GM23248 (cell line): ENCODE measurements at regions not wholly inside any gene's neighbourhood (a gene's known extent, or its start where the extent isn't known, plus 50 kb on each side); places are given as distances from the start of the nearest gene placed in this dataset.

ENCODE experiments used
- DNase-seq: peaks from one replicate; pipeline ENCODE4 v3.0.0-alpha.2; 2015
- H2AFZ ChIP-seq: fragments of 200-600 bp; sonication (generic); 2 replicates; pipeline ENCODE4 v1.6.1; 2016; ENCODE audit warnings: antibody characterized with exemption
- H3F3A ChIP-seq: fragments of 200-600 bp; sonication (generic); 2 replicates; pipeline ENCODE4 v1.6.1; 2016; ENCODE audit warnings: mild to moderate bottlenecking, antibody characterized with exemption, mixed run types; ENCODE audit not compliant: insufficient read depth
- H3K27ac ChIP-seq: fragments of 200-600 bp; sonication (generic); 2 replicates; pipeline ENCODE4 v1.5.1; 2016; ENCODE audit warnings: mild to moderate bottlenecking
- H3K27me3 ChIP-seq: fragments of 200-600 bp; sonication (generic); replicated peaks from 2 replicates; pipeline ENCODE4 v1.6.1; 2016; ENCODE audit warnings: mild to moderate bottlenecking; ENCODE audit not compliant: insufficient read depth
- H3K36me3 ChIP-seq: fragments of 200-600 bp; sonication (generic); 2 replicates; pipeline ENCODE4 v1.6.1; 2016; ENCODE audit warnings: low read depth, mild to moderate bottlenecking
- H3K4me1 ChIP-seq: fragments of 200-600 bp; sonication (generic); 2 replicates; pipeline ENCODE4 v1.6.1; 2016; ENCODE audit warnings: mild to moderate bottlenecking; ENCODE audit not compliant: insufficient read depth
- H3K4me2 ChIP-seq: fragments of 200-600 bp; sonication (generic); one replicate; pipeline ENCODE4 v1.6.1; 2016; ENCODE audit warnings: mild to moderate bottlenecking; ENCODE audit not compliant: unreplicated experiment
- H3K4me3 ChIP-seq: fragments of 200-600 bp; sonication (generic); 2 replicates; pipeline ENCODE4 v1.5.1; 2016; ENCODE audit warnings: mild to moderate bottlenecking
- H3K79me2 ChIP-seq: fragments of 200-600 bp; sonication (generic); 2 replicates; pipeline ENCODE4 v1.6.1; 2016; ENCODE audit warnings: mild to moderate bottlenecking; ENCODE audit not compliant: insufficient read depth
- H3K9ac ChIP-seq: fragments of 200-600 bp; sonication (generic); 2 replicates; pipeline ENCODE4 v1.6.1; 2016; ENCODE audit warnings: mild to moderate bottlenecking
- H3K9me2 ChIP-seq: fragments of 200-600 bp; sonication (generic); 2 replicates; pipeline ENCODE4 v1.6.1; 2016; ENCODE audit warnings: mixed run types, mild to moderate bottlenecking, moderate library complexity; ENCODE audit not compliant: insufficient read depth
- H3K9me3 ChIP-seq: fragments of 200-600 bp; sonication (generic); one replicate; pipeline ENCODE4 v1.6.1; 2017; ENCODE audit warnings: low read depth
- H4K20me1 ChIP-seq: fragments of 200-600 bp; sonication (generic); 2 replicates; pipeline ENCODE4 v1.6.0; 2016; ENCODE audit not compliant: insufficient read depth
- EZH2 ChIP-seq: fragments of 200-600 bp; sonication (generic); IDR thresholded peaks from 2 replicates; pipeline ENCODE4 v1.6.1; 2018; ENCODE audit warnings: antibody characterized with exemption, mild to moderate bottlenecking; ENCODE audit not compliant: insufficient read depth, poor library complexity, severe bottlenecking
- EZH2phosphoT487 ChIP-seq: fragments of 200-600 bp; sonication (generic); IDR thresholded peaks from 2 replicates; pipeline ENCODE4 v1.6.1; 2018; ENCODE audit warnings: antibody characterized with exemption, moderate library complexity, mild to moderate bottlenecking, low read depth; ENCODE audit not compliant: insufficient read depth
- WGBS, 2 experiments: methylation state at CpG; one replicate each; pipeline ENCODE4 v1.1.6; 2015 to 2017; ENCODE audit warnings: low lambda C conversion rate in 2 of 2, low coverage in 1 of 2; ENCODE audit errors: missing lambda C conversion rate in 2 of 2; 5-methylcytosine and 5-hydroxymethylcytosine counted together
- in situ Hi-C: fragments of 300-500 bp; cut with MboI; formaldehyde crosslinking; loops from 2 replicates; pipeline ENCODE4 v1.15.0; 2020

DNA sequence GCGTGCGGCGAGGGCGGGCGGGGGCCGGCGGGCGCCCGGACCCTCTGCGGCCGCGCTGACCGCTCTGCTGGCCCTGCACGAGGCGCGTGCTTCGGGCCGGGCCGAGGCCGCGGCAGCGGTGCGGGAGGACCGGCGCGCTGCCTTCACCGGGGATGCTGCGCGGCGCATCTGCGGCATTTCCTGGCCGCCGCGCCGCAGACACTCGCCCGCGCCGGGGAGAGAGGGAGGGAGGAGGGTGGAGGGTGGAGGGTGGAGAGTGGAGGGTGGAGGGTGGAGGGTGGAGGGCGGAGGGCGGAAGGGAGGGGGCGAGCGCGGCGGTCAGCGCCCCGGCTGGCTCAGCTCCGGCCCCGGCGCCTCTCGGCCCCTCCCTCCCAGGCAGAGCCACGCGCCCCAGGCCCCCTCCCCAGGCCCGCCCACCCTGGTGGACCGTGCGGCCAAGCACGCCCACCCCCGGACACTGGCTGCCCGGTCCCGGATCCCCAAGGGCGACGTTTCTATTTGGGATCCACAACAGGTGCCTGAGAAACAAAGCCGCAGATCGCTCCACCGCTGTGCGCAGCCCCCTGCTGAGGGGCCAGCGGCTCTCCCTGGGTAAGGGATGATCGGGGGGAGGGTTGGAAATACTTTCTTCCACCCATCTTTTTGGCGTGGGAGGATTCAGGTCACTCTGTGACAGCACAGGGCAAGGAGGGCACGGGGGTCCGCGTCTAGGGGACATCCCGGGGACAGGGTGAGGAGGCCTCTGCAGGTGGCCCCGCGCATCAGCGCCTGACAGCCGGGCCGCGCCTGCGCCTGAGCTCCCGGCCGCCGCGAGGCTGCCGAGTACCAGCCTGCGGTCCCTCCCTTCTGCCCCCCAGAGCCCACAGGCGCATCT is 111.2 kb upstream of the BEND6 start:
- in situ Hi-C loops = loop anchor here (25.0 kb wide), 1 partner anchor 131 kb away; no protein-coding TSS in a partner anchor
- no peaks in the 10 kb centered on the region for H3K36me3 ChIP-seq
- peaks cover 38% of the 10 kb centered on the region for H3K4me1 ChIP-seq
- H3K4me2 ChIP-seq = peak overlapping the region; percentile 100
- DNase-seq = peak; percentile 93
- TF ChIP-seq EZH2phosphoT487 (no peak), EZH2 (no peak)
- peak overlapping the region; percentile 82 for H3K9ac ChIP-seq
- H3K9me3 ChIP-seq = no peaks in the 10 kb centered on the region
- H3K9me2 ChIP-seq = no peaks in the 10 kb centered on the region
- H3K27ac ChIP-seq = peak overlapping the region; percentile 71
- peaks cover 64% of the 10 kb centered on the region for H3F3A ChIP-seq
- H3K27me3 ChIP-seq = no peaks in the 10 kb centered on the region
- H2AFZ ChIP-seq = no peak overlapping the region
- WGBS, 2 experiments = 1 to 2% methylated on average over 56 to 82 of the region's 87 CpGs
- peaks cover 95% of the 10 kb centered on the region for H3K79me2 ChIP-seq
- peak overlapping the region; percentile 95 for H3K4me3 ChIP-seq
- 0 out of 2 replicates have a peak, but pooled peaks cover 5% of the 10 kb centered on the region for H4K20me1 ChIP-seq

DNA sequence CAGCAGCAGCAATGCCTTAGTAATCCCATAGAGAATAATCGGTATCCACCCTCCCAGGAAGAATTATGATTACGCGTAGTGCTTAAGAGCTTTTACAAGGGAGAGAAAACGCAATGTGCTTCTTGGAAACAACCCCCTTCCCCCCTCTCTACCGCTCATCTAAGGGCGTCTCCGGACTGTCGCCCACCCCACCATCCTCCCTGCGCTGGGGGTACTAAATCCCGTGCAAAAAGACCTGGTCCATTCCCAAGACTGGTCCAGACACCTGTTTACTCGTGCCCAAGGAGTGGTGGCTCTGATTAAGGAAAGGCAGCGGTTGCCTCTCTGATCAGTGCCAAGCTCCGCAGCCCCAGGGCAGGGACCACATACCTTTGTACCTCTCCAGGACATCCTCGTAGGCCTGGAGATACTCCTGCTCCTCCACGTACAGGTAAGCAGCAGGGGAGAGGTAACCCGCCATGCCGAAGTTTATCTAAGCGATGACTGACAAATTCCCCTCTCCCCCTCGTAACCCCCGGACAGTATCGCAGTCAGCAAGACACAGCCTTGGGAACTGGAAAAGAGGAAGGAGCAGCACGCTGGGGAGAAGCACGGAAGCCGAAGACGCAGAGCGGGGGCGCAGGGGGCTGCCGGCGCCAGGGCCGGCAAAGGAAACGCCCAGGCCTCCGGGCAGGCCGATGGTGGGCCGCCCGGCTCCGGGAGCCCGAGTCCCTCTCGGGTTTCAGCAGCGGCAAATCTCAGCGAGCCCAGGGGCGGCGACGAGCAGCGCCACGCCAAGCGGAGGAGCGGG is 112.0 kb upstream of the BEND6 start:
- no peaks in the 10 kb centered on the region for H3K36me3 ChIP-seq
- H3K4me2 ChIP-seq = peak overlapping the region; percentile 100
- peak overlapping the region; percentile 95 for H3K4me3 ChIP-seq
- H2AFZ ChIP-seq = 0 out of 2 replicates have a peak overlapping the region, but pooled peaks have one; percentile 2
- 1% methylated on average over 37 to 38 of the region's 47 CpGs for WGBS, 2 experiments
- H3K9me2 ChIP-seq = no peaks in the 10 kb centered on the region
- TF ChIP-seq EZH2 = no peak
- no peak for TF ChIP-seq EZH2phosphoT487
- H3K27me3 ChIP-seq = no peaks in the 10 kb centered on the region
- H3K4me1 ChIP-seq = peaks cover 38% of the 10 kb centered on the region
- H3K79me2 ChIP-seq = peaks cover 95% of the 10 kb centered on the region
- DNase-seq = peak; percentile 76
- H3F3A ChIP-seq = peaks cover 64% of the 10 kb centered on the region
- no peaks in the 10 kb centered on the region for H3K9me3 ChIP-seq
- in situ Hi-C loops = loop anchor here (25.0 kb wide), 1 partner anchor 131 kb away; no protein-coding TSS in a partner anchor
- H3K27ac ChIP-seq = peak overlapping the region; percentile 71
- H3K9ac ChIP-seq = peak overlapping the region; percentile 82
- H4K20me1 ChIP-seq = 0 out of 2 replicates have a peak, but pooled peaks cover 5% of the 10 kb centered on the region

DNA sequence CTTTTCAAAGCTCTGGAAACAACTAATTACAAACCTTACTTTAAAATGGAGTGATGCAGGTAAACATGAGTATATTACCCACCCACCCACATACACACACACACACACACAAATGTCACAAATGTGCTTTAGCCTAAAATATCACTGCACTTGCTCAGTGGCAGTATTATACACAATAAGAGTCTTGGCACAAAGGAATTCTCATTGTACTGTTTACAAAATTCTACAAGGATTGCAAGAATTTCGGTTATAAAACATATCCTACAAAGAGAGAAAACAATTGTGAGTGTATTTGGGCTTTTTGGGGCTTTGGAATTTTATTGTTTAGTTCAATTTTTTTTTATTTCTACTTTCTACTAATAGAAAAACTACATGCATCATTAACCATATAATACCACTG is 113.2 kb upstream of the BEND6 start:
- 0 out of 2 replicates have a peak, but pooled peaks cover 5% of the 10 kb centered on the region for H4K20me1 ChIP-seq

DNA sequence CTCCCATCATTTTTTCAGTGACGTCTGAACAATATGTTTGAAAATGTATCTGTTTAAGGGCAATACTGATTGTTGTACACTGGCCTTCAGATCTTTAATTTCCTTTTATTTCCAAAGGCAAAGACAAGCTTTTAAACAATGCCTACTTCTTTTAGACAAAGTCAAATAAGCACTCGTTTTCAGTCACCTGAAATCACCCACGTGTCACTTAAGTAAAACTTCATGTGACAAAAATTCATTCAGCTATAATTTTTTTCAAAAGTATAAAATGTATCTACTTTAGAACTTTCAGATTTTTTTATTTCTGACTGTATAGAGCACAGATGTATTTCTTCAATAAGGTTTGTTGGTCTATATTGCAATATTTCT is 113.5 kb upstream of the BEND6 start:
- peaks cover 44% of the 10 kb centered on the region for H3K4me1 ChIP-seq
- H3K79me2 ChIP-seq = peaks cover 95% of the 10 kb centered on the region
- H3K4me3 ChIP-seq = peak overlapping the region; percentile 95
- no peak for DNase-seq
- H3K36me3 ChIP-seq = no peaks in the 10 kb centered on the region
- no peak overlapping the region for H2AFZ ChIP-seq
- H3K27ac ChIP-seq = peak overlapping the region; percentile 71
- TF ChIP-seq EZH2phosphoT487 = no peak
- no peak for TF ChIP-seq EZH2
- WGBS, 2 experiments = 1 to 2% methylated on average over 3 of the region's 3 CpGs
- H3K9me2 ChIP-seq = no peaks in the 10 kb centered on the region
- H3F3A ChIP-seq = peaks cover 61% of the 10 kb centered on the region
- H3K9ac ChIP-seq = peak overlapping the region; percentile 82
- peak overlapping the region; percentile 100 for H3K4me2 ChIP-seq
- H4K20me1 ChIP-seq = 0 out of 2 replicates have a peak, but pooled peaks cover 5% of the 10 kb centered on the region
- H3K27me3 ChIP-seq = no peaks in the 10 kb centered on the region
- in situ Hi-C loops = loop anchor here (25.0 kb wide), 1 partner anchor 129 kb away; no protein-coding TSS in a partner anchor
- H3K9me3 ChIP-seq = no peaks in the 10 kb centered on the region

More for the DNA sequence above, 113.2 kb upstream of the BEND6 start:
- TF ChIP-seq EZH2 = no peak
- no peak for TF ChIP-seq EZH2phosphoT487
- Histone ChIP-seq H2AFZ (no peak overlapping the region), H3K27me3 (no peaks in the 10 kb centered on the region), H3K27ac (peak overlapping the region; percentile 71), H3F3A (peaks cover 64% of the 10 kb centered on the region), H3K4me3 (peak overlapping the region; percentile 95), H3K4me1 (peaks cover 44% of the 10 kb centered on the region), H3K9me3 (no peaks in the 10 kb centered on the region), H3K9ac (peak overlapping the region; percentile 82), H3K9me2 (no peaks in the 10 kb centered on the region), H3K36me3 (no peaks in the 10 kb centered on the region), H3K4me2 (peak overlapping the region; percentile 100), H3K79me2 (peaks cover 95% of the 10 kb centered on the region)
- in situ Hi-C loops = loop anchor here (25.0 kb wide), 1 partner anchor 129 kb away; no protein-coding TSS in a partner anchor
- WGBS, 2 experiments = 4 to 5% methylated on average over 1 of the region's 1 CpG
- DNase-seq = no peak
